HepG2 (cell line): ENCODE measurements at regions not wholly inside any gene's neighbourhood (a gene's known extent, or its start where the extent isn't known, plus 50 kb on each side); places are given as distances from the start of the nearest gene placed in this dataset.

Experiments used
- ATAC-seq: fragments of 200-7000 bp; cut with Tn5 transposase; 3 replicates; pipeline ENCODE4 v1.9.1; 2020; ENCODE audit warnings: mild to moderate bottlenecking, moderate library complexity
- BruUV-seq: library from RNA; stranded (reverse); fragments of 400-500 nt; replicated peaks from 2 replicates; lab custom pipeline; 2021; lab: Mats Ljungman, UMichigan
- CTCF ChIA-PET: fragments of 300-600 bp; formaldehyde crosslinking; extraction: SDS; loops from one replicate; lab custom pipeline; 2021; ENCODE audit warnings: low total read pairs, inconsistent platforms, low intra/inter-chr PET ratio; lab: Yijun Ruan, JAX
- POLR2A ChIA-PET: fragments of 350-600 bp; sonication (Branson Sonifier 250); formaldehyde crosslinking; loops from one replicate; lab custom pipeline; 2020; ENCODE audit warnings: antibody characterized with exemption, inconsistent platforms; lab: Yijun Ruan, JAX
- DNase-seq: peaks from one replicate; pipeline ENCODE4 v3.0.0-alpha.2; 2015; ENCODE audit warnings: low spot score
- FAIRE-seq: peaks from 3 replicates; lab custom pipeline; 2011; peaks lifted over from hg19 to GRCh38; lab: Jason Lieb, UNC
- H2AFZ ChIP-seq: one replicate; pipeline ENCODE4 v1.6.1; 2011; ENCODE audit warnings: low read length, inconsistent platforms
- H3K27ac ChIP-seq: fragments of 300-600 bp; 3 replicates; pipeline ENCODE4 v1.8.0; 2011; ENCODE audit warnings: mixed run types, mild to moderate bottlenecking, mixed read lengths, low read length, inconsistent platforms; ENCODE audit not compliant: insufficient read depth; ENCODE audit errors: extremely low read length
- H3K27me3 ChIP-seq, 2 experiments: fragments of 200-600 bp in 1 of 2; 2 replicates in 1 of 2; 3 replicates in 1 of 2; pipeline versions ENCODE4 v1.6.0 to v1.8.0; 2011; ENCODE audit warnings: low read length in 2 of 2, mild to moderate bottlenecking in 2 of 2, moderate library complexity in 2 of 2, inconsistent platforms in 1 of 2; ENCODE audit not compliant: insufficient read depth in 2 of 2, control insufficient read depth in 1 of 2
- H3K36me3 ChIP-seq, 2 experiments: fragments of 200-600 bp in 1 of 2; replicated peaks in 1 of 2; 2 replicates in 1 of 2; 3 replicates in 1 of 2; pipeline versions ENCODE4 v1.5.1 to v1.8.0; 2011; ENCODE audit warnings: low read length in 2 of 2, inconsistent platforms in 1 of 2; ENCODE audit not compliant: insufficient read depth in 2 of 2, control insufficient read depth in 1 of 2
- H3K4me1 ChIP-seq: 2 replicates; pipeline ENCODE4 v1.5.1; 2012; ENCODE audit warnings: low read length, inconsistent platforms; ENCODE audit not compliant: insufficient read depth
- H3K4me2 ChIP-seq: 2 replicates; pipeline ENCODE4 v1.6.0; 2011; ENCODE audit warnings: low read depth, low read length, inconsistent platforms
- H3K4me3 ChIP-seq, 3 experiments: fragments of 200-600 bp in 1 of 3; sonication (generic), shearing (Covaris generic) in 1 of 3; replicated peaks in 1 of 3; 2 replicates each; pipeline ENCODE4 v1.5.1; 2011 to 2016; ENCODE audit warnings: low read length in 3 of 3, inconsistent platforms in 2 of 3, low read depth in 2 of 3, mild to moderate bottlenecking in 2 of 3, control low read depth in 1 of 3, mixed read lengths in 1 of 3; ENCODE audit not compliant: insufficient read depth in 1 of 3
- H3K79me2 ChIP-seq: one replicate; pipeline ENCODE4 v1.6.1; 2011; ENCODE audit warnings: low read length, inconsistent platforms; ENCODE audit not compliant: insufficient read depth
- H3K9ac ChIP-seq: 2 replicates; pipeline ENCODE4 v1.6.0; 2011; ENCODE audit warnings: mild to moderate bottlenecking, low read depth, low read length, inconsistent platforms; ENCODE audit not compliant: insufficient read depth
- H3K9me3 ChIP-seq: 2 replicates; pipeline ENCODE4 v1.5.1; 2012; ENCODE audit warnings: mild to moderate bottlenecking, low read length
- H4K20me1 ChIP-seq: 2 replicates; pipeline ENCODE4 v1.6.0; 2011; ENCODE audit warnings: inconsistent platforms, mild to moderate bottlenecking, low read length, moderate library complexity; ENCODE audit not compliant: insufficient read depth
- KAT7 ChIP-seq: IDR thresholded peaks from 2 replicates; pipeline ENCODE4 v1.6.1; 2018; ENCODE audit warnings: borderline replicate concordance, missing compliant biosample characterization
- LCORL ChIP-seq, 2 experiments: fragments of 450-650 bp in 1 of 2; sonication (generic) in 1 of 2; formaldehyde crosslinking in 1 of 2; IDR thresholded peaks; 2 replicates each; pipeline versions ENCODE4 v1.5.0 to v1.6.1; 2017 to 2020; ENCODE audit warnings: antibody characterized with exemption in 1 of 2, missing genetic modification reagents in 1 of 2
- MLLT10 ChIP-seq: sonication (generic); formaldehyde crosslinking; IDR thresholded peaks from 2 replicates; pipeline ENCODE4 v1.4.0; 2020; ENCODE audit warnings: missing genetic modification reagents
- SAFB2 ChIP-seq: sonication (generic); formaldehyde crosslinking; IDR thresholded peaks from 2 replicates; pipeline ENCODE4 v1.5.1; 2020; ENCODE audit warnings: missing genetic modification reagents, low read depth, mild to moderate bottlenecking, borderline replicate concordance
- ZNF468 ChIP-seq: sonication (generic); formaldehyde crosslinking; IDR thresholded peaks from 2 replicates; pipeline ENCODE4 v1.8.0; 2022; ENCODE audit warnings: mild to moderate bottlenecking, moderate library complexity, missing genetic modification reagents
- ZNF572 ChIP-seq: sonication (generic); formaldehyde crosslinking; IDR thresholded peaks from 2 replicates; pipeline ENCODE4 v1.5.1; 2020; ENCODE audit warnings: mild to moderate bottlenecking, missing genetic modification reagents
- ZNF850 ChIP-seq: sonication (generic); formaldehyde crosslinking; conservative IDR thresholded peaks from 2 replicates; pipeline ENCODE4 v1.9.0; 2021; ENCODE audit warnings: mild to moderate bottlenecking, missing genetic modification reagents
- WGBS: methylation state at CpG from one replicate; pipeline ENCODE4 v1.1.6; 2017; ENCODE audit warnings: low lambda C conversion rate; 5-methylcytosine and 5-hydroxymethylcytosine counted together
- in situ Hi-C: cut with HindIII; loops from 2 replicates; pipeline ENCODE4 v1.10.0; 2017; ENCODE audit warnings: low pct_unique_long_range_greater_than_20kb; ENCODE audit not compliant: extremely low pct_ligation_motif_present
- intact Hi-C: fragments of 100-400 bp; cut with micrococcal nuclease; formaldehyde crosslinking; loops from one replicate; pipeline ENCODE4 v1.10.0; 2022; ENCODE audit not compliant: unreplicated experiment
- TF ChIP-seq, protein P1 (sequence below): sonication (generic); formaldehyde crosslinking; conservative IDR thresholded peaks from 2 replicates; pipeline ENCODE4 v1.4.0; 2020; ENCODE audit warnings: missing genetic modification reagents
- TF ChIP-seq, protein P2 (sequence below): sonication (generic); formaldehyde crosslinking; IDR thresholded peaks from 2 replicates; pipeline ENCODE4 v1.4.0; 2020; ENCODE audit warnings: low read depth, missing genetic modification reagents
- TF ChIP-seq, protein P3 (sequence below): sonication (generic); formaldehyde crosslinking; IDR thresholded peaks from 2 replicates; pipeline ENCODE4 v1.8.0; 2022; ENCODE audit warnings: low read depth, missing genetic modification reagents

DNA sequence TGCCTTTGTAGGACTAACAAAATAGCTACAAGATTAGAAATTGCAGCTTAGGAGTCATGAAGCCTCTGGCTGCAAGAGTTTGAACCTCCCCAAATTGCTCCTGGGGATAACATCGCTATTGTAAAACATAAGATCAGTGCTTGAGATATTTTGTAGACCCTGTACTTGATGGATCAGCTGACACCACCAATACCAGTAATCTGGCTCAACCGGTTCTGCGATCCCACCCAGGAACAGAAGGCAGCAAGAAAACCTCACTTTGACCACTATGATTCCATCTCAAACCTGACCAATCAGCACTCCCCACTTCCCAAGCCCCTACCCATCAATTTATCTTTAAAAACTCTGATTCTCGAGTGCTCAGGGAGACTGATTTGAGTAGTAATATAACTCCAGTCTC, 206.9 kb upstream of the ADRA1D start:
- Histone ChIP-seq H2AFZ (no peak overlapping the region), H3K36me3 (no peaks in the 10 kb centered on the region), H3K79me2 (no peaks in the 10 kb centered on the region), H3K9ac (no peak overlapping the region), H3K4me3 (no peak overlapping the region), H3K27me3 (no peaks in the 10 kb centered on the region), H3K9me3 (no peaks in the 10 kb centered on the region), H3K4me2 (no peak overlapping the region), H3K4me1 (no peaks in the 10 kb centered on the region), H4K20me1 (no peaks in the 10 kb centered on the region), H3K27ac (no peak overlapping the region)
- in situ Hi-C loops: no loop called here
- WGBS: 50% methylated on average over 4 of the region's 4 CpGs
- FAIRE-seq: no peak
- ChIA-PET CTCF (no interaction called here), POLR2A (no interaction called here)
- no peak for ATAC-seq
- intact Hi-C loops: no loop called here
- no peak for DNase-seq
- no TSS peak for BruUV-seq
- TF ChIP-seq, protein P1, sequence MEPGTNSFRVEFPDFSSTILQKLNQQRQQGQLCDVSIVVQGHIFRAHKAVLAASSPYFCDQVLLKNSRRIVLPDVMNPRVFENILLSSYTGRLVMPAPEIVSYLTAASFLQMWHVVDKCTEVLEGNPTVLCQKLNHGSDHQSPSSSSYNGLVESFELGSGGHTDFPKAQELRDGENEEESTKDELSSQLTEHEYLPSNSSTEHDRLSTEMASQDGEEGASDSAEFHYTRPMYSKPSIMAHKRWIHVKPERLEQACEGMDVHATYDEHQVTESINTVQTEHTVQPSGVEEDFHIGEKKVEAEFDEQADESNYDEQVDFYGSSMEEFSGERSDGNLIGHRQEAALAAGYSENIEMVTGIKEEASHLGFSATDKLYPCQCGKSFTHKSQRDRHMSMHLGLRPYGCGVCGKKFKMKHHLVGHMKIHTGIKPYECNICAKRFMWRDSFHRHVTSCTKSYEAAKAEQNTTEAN: no peak
- TF ChIP-seq ZNF572 (CRISPR knock-in tag): no peak
- TF ChIP-seq MLLT10 (CRISPR knock-in tag): no peak
- TF ChIP-seq, protein P2, sequence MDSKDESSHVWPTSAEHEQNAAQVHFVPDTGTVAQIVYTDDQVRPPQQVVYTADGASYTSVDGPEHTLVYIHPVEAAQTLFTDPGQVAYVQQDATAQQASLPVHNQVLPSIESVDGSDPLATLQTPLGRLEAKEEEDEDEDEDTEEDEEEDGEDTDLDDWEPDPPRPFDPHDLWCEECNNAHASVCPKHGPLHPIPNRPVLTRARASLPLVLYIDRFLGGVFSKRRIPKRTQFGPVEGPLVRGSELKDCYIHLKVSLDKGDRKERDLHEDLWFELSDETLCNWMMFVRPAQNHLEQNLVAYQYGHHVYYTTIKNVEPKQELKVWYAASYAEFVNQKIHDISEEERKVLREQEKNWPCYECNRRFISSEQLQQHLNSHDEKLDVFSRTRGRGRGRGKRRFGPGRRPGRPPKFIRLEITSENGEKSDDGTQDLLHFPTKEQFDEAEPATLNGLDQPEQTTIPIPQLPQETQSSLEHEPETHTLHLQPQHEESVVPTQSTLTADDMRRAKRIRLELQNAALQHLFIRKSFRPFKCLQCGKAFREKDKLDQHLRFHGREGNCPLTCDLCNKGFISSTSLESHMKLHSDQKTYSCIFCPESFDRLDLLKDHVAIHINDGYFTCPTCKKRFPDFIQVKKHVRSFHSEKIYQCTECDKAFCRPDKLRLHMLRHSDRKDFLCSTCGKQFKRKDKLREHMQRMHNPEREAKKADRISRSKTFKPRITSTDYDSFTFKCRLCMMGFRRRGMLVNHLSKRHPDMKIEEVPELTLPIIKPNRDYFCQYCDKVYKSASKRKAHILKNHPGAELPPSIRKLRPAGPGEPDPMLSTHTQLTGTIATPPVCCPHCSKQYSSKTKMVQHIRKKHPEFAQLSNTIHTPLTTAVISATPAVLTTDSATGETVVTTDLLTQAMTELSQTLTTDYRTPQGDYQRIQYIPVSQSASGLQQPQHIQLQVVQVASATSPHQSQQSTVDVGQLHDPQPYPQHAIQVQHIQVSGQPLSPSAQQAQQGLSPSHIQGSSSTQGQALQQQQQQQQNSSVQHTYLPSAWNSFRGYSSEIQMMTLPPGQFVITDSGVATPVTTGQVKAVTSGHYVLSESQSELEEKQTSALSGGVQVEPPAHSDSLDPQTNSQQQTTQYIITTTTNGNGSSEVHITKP (CRISPR knock-in tag): no peak
- no peak for TF ChIP-seq ZNF468 (CRISPR knock-in tag)
- TF ChIP-seq KAT7 (CRISPR knock-in tag): no peak
- TF ChIP-seq SAFB2 (CRISPR knock-in tag): no peak
- TF ChIP-seq, protein P3, sequence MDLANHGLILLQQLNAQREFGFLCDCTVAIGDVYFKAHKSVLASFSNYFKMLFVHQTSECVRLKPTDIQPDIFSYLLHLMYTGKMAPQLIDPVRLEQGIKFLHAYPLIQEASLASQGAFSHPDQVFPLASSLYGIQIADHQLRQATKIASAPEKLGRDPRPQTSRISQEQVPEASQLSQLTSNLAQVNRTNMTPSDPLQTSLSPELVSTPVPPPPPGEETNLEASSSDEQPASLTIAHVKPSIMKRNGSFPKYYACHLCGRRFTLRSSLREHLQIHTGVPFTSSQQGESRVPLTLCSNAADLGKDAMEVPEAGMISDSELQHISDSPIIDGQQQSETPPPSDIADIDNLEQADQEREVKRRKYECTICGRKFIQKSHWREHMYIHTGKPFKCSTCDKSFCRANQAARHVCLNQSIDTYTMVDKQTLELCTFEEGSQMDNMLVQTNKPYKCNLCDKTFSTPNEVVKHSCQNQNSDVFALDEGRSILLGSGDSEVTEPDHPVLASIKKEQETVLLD: no peak
- TF ChIP-seq LCORL (IDR thresholded peaks at IDR 0.05): no peak
- TF ChIP-seq LCORL (CRISPR knock-in tag; IDR thresholded peaks at IDR 0.05): no peak
- TF ChIP-seq ZNF850 (CRISPR knock-in tag): no peak
